ENCODE measurements at regions not wholly inside any gene's neighbourhood (a gene's known extent, or its start where the extent isn't known, plus 50 kb on each side); places are given as distances from the start of the nearest gene placed in this dataset.

DNA sequence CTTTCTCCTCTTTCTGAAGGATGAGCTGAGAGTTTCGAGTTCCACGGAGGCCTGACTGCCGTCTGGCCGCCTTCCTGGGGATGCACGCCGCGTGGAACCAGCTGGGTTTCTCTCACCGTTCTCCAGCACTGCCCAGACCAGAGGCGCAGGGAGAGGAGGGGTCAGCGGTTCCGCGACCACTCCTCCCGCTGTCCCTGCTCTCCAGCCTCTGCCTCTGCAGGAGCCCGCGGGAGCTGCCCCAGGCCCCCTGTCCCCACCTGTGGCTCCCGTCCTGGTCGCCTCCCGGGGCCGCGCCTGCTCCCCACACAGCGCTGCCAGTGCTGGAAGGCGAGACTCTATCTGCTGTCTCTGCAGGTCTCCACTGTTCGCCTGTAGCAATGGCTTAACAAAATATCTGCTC lies 106.8 kb upstream of the AFDN start:
- H3K9me3 ChIP-seq (ENCODE audit: control insufficient read depth, insufficient read depth, low read depth, low read length) = no peaks in the 10 kb centered on the region
- H3K4me3 ChIP-seq (replicated peaks in 1 of 4; ENCODE audit: control extremely low read depth in 1 of 4, insufficient read depth in 1 of 4, low read depth in 3 of 4, low read length in 4 of 4) = no peak overlapping the region
- no peaks in the 10 kb centered on the region for H3K27me3 ChIP-seq (ENCODE audit: control insufficient read depth, insufficient read depth, low read length)
- H3K27ac ChIP-seq (ENCODE audit: insufficient read depth, low read length) = no peak overlapping the region
- no peak for TF ChIP-seq EZH2 (IDR thresholded peaks at IDR 0.05; ENCODE audit: low read length, missing control alignments)
- TF ChIP-seq, protein P1, sequence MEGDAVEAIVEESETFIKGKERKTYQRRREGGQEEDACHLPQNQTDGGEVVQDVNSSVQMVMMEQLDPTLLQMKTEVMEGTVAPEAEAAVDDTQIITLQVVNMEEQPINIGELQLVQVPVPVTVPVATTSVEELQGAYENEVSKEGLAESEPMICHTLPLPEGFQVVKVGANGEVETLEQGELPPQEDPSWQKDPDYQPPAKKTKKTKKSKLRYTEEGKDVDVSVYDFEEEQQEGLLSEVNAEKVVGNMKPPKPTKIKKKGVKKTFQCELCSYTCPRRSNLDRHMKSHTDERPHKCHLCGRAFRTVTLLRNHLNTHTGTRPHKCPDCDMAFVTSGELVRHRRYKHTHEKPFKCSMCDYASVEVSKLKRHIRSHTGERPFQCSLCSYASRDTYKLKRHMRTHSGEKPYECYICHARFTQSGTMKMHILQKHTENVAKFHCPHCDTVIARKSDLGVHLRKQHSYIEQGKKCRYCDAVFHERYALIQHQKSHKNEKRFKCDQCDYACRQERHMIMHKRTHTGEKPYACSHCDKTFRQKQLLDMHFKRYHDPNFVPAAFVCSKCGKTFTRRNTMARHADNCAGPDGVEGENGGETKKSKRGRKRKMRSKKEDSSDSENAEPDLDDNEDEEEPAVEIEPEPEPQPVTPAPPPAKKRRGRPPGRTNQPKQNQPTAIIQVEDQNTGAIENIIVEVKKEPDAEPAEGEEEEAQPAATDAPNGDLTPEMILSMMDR (conservative IDR thresholded peaks at IDR 0.05 in 1 of 2, IDR thresholded peaks at IDR 0.05 in 1 of 2; ENCODE audit: low read depth in 1 of 2, low read length in 2 of 2) = no peak
- no peaks in the 10 kb centered on the region for H4K20me1 ChIP-seq (ENCODE audit: control insufficient read depth, extremely low read depth, insufficient read depth, low read length)
- no peaks in the 10 kb centered on the region for H3K36me3 ChIP-seq (ENCODE audit: control insufficient read depth, insufficient read depth, low read length)
- no peak overlapping the region for H3K4me2 ChIP-seq (ENCODE audit: extremely low read depth, insufficient read depth, low read length)
- no peak for DNase-seq (ENCODE audit: low read depth in 2 of 2)
- no peak overlapping the region for H3K9ac ChIP-seq (ENCODE audit: insufficient read depth, low read length)
- H3K4me1 ChIP-seq (ENCODE audit: control insufficient read depth, extremely low read depth, insufficient read depth, low read length) = no peaks in the 10 kb centered on the region
- no peaks in the 10 kb centered on the region for H3K79me2 ChIP-seq (ENCODE audit: control insufficient read depth, insufficient read depth, low read length)
- H2AFZ ChIP-seq (ENCODE audit: low read length) = no peak overlapping the region

DNA sequence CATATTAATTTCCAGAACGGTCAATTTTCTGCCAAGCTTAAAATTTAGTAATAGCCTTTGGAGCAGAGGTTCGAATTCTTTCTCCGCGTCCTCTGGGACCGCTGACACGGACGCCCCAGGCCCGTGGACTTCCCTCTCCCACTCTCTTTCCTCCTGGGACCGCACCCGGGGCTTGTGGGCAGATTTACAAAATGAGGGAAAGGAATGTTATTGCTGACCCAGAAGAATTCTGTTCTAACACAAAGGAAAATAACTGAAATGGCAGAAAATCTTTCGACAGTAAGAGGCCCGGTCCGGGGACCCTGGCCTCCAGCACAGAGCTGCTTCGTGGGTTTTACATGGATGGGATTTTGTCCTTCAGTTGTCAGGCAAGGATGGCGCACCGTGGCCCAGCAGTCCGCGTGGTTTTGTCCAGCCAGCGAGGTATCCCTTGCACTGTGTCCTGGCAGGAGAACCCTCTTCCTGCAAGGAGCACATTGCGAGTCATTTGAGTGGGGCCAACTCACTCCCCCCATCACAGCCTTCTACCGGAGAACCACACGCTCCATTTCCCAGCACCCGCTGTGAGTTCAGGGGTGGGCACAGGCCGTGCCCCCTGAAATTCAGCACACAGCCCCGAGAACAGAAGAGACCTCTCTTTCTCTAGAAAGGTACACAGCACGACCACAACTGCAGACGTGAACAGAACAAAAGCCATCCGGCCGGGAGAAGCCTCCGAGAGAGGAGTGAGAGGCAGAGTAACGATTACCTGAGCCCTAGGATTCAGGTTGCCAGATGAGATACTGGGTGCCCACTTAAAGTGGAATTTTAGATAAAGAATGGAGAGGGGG lies 106.0 kb upstream of the AFDN start:
- TF ChIP-seq, protein P1 (conservative IDR thresholded peaks at IDR 0.05 in 1 of 2, IDR thresholded peaks at IDR 0.05 in 1 of 2; ENCODE audit: low read depth in 1 of 2, low read length in 2 of 2) = no peak
- TF ChIP-seq EZH2 (IDR thresholded peaks at IDR 0.05; ENCODE audit: low read length, missing control alignments) = no peak
- H3K79me2 ChIP-seq (ENCODE audit: control insufficient read depth, insufficient read depth, low read length) = no peaks in the 10 kb centered on the region
- H2AFZ ChIP-seq (ENCODE audit: low read length) = no peak overlapping the region
- H3K27me3 ChIP-seq (ENCODE audit: control insufficient read depth, insufficient read depth, low read length) = no peaks in the 10 kb centered on the region
- no peaks in the 10 kb centered on the region for H3K36me3 ChIP-seq (ENCODE audit: control insufficient read depth, insufficient read depth, low read length)
- H3K4me2 ChIP-seq (ENCODE audit: extremely low read depth, insufficient read depth, low read length) = no peak overlapping the region
- H3K9ac ChIP-seq (ENCODE audit: insufficient read depth, low read length) = no peak overlapping the region
- DNase-seq (ENCODE audit: low read depth in 2 of 2) = no peak
- no peaks in the 10 kb centered on the region for H3K9me3 ChIP-seq (ENCODE audit: control insufficient read depth, insufficient read depth, low read depth, low read length)
- no peaks in the 10 kb centered on the region for H3K4me1 ChIP-seq (ENCODE audit: control insufficient read depth, extremely low read depth, insufficient read depth, low read length)
- no peak overlapping the region for H3K4me3 ChIP-seq (replicated peaks in 1 of 4; ENCODE audit: control extremely low read depth in 1 of 4, insufficient read depth in 1 of 4, low read depth in 3 of 4, low read length in 4 of 4)
- H4K20me1 ChIP-seq (ENCODE audit: control insufficient read depth, extremely low read depth, insufficient read depth, low read length) = no peaks in the 10 kb centered on the region
- no peak overlapping the region for H3K27ac ChIP-seq (ENCODE audit: insufficient read depth, low read length)

DNA sequence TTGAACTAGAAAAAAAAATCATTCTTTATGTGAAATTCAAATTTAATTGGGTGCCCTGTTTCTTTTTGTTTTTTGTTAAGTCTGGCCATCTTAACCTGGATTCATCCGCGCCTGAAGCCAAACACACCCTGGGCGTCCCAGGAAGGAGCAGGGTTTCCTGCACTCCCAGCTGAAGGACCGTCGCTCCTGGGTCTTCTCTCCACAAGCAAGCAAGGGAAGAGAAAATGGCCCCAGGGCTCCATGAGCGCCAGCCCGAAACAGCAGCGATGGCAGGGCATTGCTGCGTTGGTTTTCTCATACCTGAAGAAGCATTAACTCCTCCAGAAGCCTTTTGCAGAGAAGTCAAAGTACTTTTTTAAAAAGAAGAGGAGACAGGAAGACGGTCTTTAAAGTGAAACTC lies 105.4 kb upstream of the AFDN start:
- Histone ChIP-seq H4K20me1 (ENCODE audit: control insufficient read depth, extremely low read depth, insufficient read depth, low read length) (no peaks in the 10 kb centered on the region), H3K4me2 (ENCODE audit: extremely low read depth, insufficient read depth, low read length) (no peak overlapping the region), H3K9me3 (ENCODE audit: control insufficient read depth, insufficient read depth, low read depth, low read length) (no peaks in the 10 kb centered on the region), H3K36me3 (ENCODE audit: control insufficient read depth, insufficient read depth, low read length) (no peaks in the 10 kb centered on the region), H3K27me3 (ENCODE audit: control insufficient read depth, insufficient read depth, low read length) (no peaks in the 10 kb centered on the region), H3K27ac (ENCODE audit: insufficient read depth, low read length) (no peak overlapping the region), H3K4me3 (replicated peaks in 1 of 4; ENCODE audit: control extremely low read depth in 1 of 4, insufficient read depth in 1 of 4, low read depth in 3 of 4, low read length in 4 of 4) (no peak overlapping the region), H3K4me1 (ENCODE audit: control insufficient read depth, extremely low read depth, insufficient read depth, low read length) (no peaks in the 10 kb centered on the region), H3K9ac (ENCODE audit: insufficient read depth, low read length) (no peak overlapping the region), H2AFZ (ENCODE audit: low read length) (no peak overlapping the region), H3K79me2 (ENCODE audit: control insufficient read depth, insufficient read depth, low read length) (no peaks in the 10 kb centered on the region)
- no peak for DNase-seq (ENCODE audit: low read depth in 2 of 2)
- TF ChIP-seq EZH2 (IDR thresholded peaks at IDR 0.05; ENCODE audit: low read length, missing control alignments) = no peak
- TF ChIP-seq, protein P1 (conservative IDR thresholded peaks at IDR 0.05 in 1 of 2, IDR thresholded peaks at IDR 0.05 in 1 of 2; ENCODE audit: low read depth in 1 of 2, low read length in 2 of 2) = no peak

Data from fibroblast of lung (primary cell).